HFFc6 (cell line): ENCODE measurements at regions not wholly inside any gene's neighbourhood (a gene's known extent, or its start where the extent isn't known, plus 50 kb on each side); places are given as distances from the start of the nearest gene placed in this dataset.

Source experiments
- DNase-seq: peaks from one replicate; pipeline ENCODE4 v3.0.0-alpha.2; 2018
- H3K27ac Mint-ChIP-seq: 2 replicates; pipeline ENCODE4 v1.8.0; 2020; ENCODE audit warnings: mild to moderate bottlenecking, mixed read lengths
- H3K27me3 Mint-ChIP-seq: 2 replicates; pipeline ENCODE4 v1.8.0; 2021; ENCODE audit warnings: mild to moderate bottlenecking, moderate library complexity, mixed read lengths; ENCODE audit not compliant: insufficient read depth
- H3K36me3 Mint-ChIP-seq: 2 replicates; pipeline ENCODE4 v1.8.0; 2021; ENCODE audit warnings: low read depth, mixed read lengths
- H3K4me1 Mint-ChIP-seq: 2 replicates; pipeline ENCODE4 v1.8.0; 2020; ENCODE audit warnings: low read depth, mixed read lengths
- H3K4me3 Mint-ChIP-seq: 2 replicates; pipeline ENCODE4 v1.8.0; 2020; ENCODE audit warnings: mild to moderate bottlenecking, moderate library complexity, mixed read lengths
- H3K9me3 Mint-ChIP-seq: 2 replicates; pipeline ENCODE4 v1.8.0; 2020; ENCODE audit warnings: mild to moderate bottlenecking, mixed read lengths
- CTCF ChIP-seq: fragments of 200-600 bp; sonication (generic); IDR thresholded peaks from 2 replicates; pipeline ENCODE4 v1.5.0; 2021; ENCODE audit warnings: antibody characterized with exemption, mild to moderate bottlenecking

- TF ChIP-seq CTCF, result no peak
- peaks cover 28% of the 10 kb centered on the region for H3K9me3 Mint-ChIP-seq
- no peaks in the 10 kb centered on the region for H3K36me3 Mint-ChIP-seq
- no peak for DNase-seq
- no peak overlapping the region for H3K4me3 Mint-ChIP-seq
- H3K4me1 Mint-ChIP-seq, result no peaks in the 10 kb centered on the region
- no peak overlapping the region for H3K27ac Mint-ChIP-seq
- no peaks in the 10 kb centered on the region; the same call in 1 of the 2 replicates for H3K27me3 Mint-ChIP-seq
These were observed 459.5 kb downstream of the TLR4 start for GRCh38 chr9:118163751-118164150.

- no peak for DNase-seq
These were observed 461.2 kb downstream of the TLR4 start for GRCh38 chr9:118165451-118165850.

GRCh38 chr9:118170032-118170955 lies 466.1 kb downstream of the TLR4 start:
- H3K4me3 Mint-ChIP-seq, result no peak overlapping the region
- H3K36me3 Mint-ChIP-seq, result no peaks in the 10 kb centered on the region
- no peaks in the 10 kb centered on the region for H3K4me1 Mint-ChIP-seq
- no peaks in the 10 kb centered on the region for H3K27me3 Mint-ChIP-seq
- peaks cover 11% of the 10 kb centered on the region for H3K9me3 Mint-ChIP-seq
- peak; percentile 61; the same call in 1 of the 2 replicates for TF ChIP-seq CTCF
- DNase-seq, result peak; percentile 2
- no peak overlapping the region for H3K27ac Mint-ChIP-seq

More at GRCh38 chr9:118165451-118165850, 461.2 kb downstream of the TLR4 start:
- H3K9me3 Mint-ChIP-seq, result peaks cover 30% of the 10 kb centered on the region
- no peaks in the 10 kb centered on the region for H3K36me3 Mint-ChIP-seq
- TF ChIP-seq CTCF, result no peak
- no peak overlapping the region for H3K27ac Mint-ChIP-seq
- no peaks in the 10 kb centered on the region for H3K4me1 Mint-ChIP-seq
- no peak overlapping the region for H3K4me3 Mint-ChIP-seq
- no peaks in the 10 kb centered on the region; the same call in 1 of the 2 replicates for H3K27me3 Mint-ChIP-seq

GRCh38 chr9:118177241-118177640 lies 473.0 kb downstream of the TLR4 start:
- DNase-seq, result no peak
- no peak overlapping the region for H3K4me3 Mint-ChIP-seq
- no peak for TF ChIP-seq CTCF

GRCh38 chr9:118183576-118183975 lies 479.4 kb downstream of the TLR4 start:
- no peak for DNase-seq
- Mint-ChIP-seq H3K27me3 (no peaks in the 10 kb centered on the region), H3K9me3 (peaks cover 18% of the 10 kb centered on the region), H3K27ac (no peak overlapping the region), H3K4me1 (no peaks in the 10 kb centered on the region), H3K36me3 (no peaks in the 10 kb centered on the region), H3K4me3 (no peak overlapping the region)
- no peak for TF ChIP-seq CTCF

More at GRCh38 chr9:118177241-118177640, 473.0 kb downstream of the TLR4 start:
- no peak overlapping the region for H3K27ac Mint-ChIP-seq
- H3K9me3 Mint-ChIP-seq, result peaks cover 18% of the 10 kb centered on the region
- no peaks in the 10 kb centered on the region for H3K36me3 Mint-ChIP-seq
- H3K27me3 Mint-ChIP-seq, result no peaks in the 10 kb centered on the region
- H3K4me1 Mint-ChIP-seq, result no peaks in the 10 kb centered on the region
